ENCODE measurements at regions not wholly inside any gene's neighbourhood (a gene's known extent, or its start where the extent isn't known, plus 50 kb on each side); places are given as distances from the start of the nearest gene placed in this dataset.

DNA sequence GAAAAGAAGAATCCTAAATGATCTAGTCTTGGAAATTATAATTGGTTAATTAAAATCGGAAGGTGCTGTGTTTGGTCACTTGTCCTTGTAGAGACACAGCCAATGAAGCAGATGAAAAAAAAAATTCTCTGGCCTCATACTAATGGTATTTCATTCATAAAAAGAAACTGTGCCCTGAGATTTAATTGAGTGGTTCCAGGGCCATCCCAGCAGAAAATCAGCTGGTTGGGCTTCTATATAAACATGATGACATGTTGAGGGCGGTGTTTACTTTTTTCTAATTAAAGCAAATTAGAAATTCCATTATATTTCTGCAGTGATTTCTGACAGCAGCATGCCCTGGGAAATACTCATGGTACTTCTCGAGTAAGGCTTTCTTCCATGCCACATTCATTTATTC is 191.9 kb upstream of the KCNJ16 start:
- no peak for DNase-seq (ENCODE audit: low read depth, low spot score)

DNA sequence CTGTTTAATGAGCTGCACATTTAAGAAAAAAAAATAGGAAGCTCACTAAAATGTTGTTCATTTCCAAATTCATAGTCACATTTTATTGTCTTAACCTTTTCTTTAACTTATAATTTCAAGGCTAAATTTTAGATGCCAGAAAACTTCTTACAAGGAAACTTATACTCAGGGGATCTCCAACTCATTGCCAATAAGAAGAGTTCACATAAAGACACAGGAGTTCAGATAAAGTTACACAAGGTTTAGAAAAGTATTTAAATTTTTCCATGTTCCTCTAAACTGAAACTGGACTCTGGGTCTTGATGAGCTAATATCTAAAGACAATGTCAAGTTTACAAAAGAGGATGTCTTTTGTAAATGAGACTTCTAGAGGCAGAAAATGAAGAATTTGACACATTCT is 190.7 kb upstream of the KCNJ16 start:
- no peak for DNase-seq (ENCODE audit: low read depth, low spot score)

- DNase-seq (ENCODE audit: low read depth, low spot score), result no peak
These were observed 190.2 kb upstream of the KCNJ16 start for GRCh38 chr17:69884846-69885245.

- DNase-seq (ENCODE audit: low read depth, low spot score), result no peak
These were observed 176.4 kb upstream of the KCNJ16 start for GRCh38 chr17:69898601-69899000.

DNA sequence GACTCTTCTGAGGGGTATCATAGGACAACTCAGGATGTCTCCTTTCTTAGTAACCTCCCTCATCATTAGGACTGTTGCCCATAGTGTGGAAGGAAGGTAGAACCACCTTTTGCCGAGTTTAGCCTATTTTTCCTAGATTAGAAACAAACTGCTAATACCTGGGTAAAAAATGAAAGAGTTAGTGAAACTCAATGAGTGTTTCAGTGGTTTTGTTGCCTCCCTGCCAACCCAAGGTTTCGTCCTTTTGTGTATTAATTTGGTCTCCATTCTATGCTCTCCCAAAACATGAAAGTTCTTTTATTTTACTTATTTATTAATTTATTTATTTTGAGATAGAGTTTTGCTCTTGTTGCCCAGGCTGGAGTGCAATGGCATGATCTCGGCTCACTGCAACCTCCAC is 174.9 kb upstream of the KCNJ16 start:
- DNase-seq (ENCODE audit: low read depth, low spot score), result no peak

DNA sequence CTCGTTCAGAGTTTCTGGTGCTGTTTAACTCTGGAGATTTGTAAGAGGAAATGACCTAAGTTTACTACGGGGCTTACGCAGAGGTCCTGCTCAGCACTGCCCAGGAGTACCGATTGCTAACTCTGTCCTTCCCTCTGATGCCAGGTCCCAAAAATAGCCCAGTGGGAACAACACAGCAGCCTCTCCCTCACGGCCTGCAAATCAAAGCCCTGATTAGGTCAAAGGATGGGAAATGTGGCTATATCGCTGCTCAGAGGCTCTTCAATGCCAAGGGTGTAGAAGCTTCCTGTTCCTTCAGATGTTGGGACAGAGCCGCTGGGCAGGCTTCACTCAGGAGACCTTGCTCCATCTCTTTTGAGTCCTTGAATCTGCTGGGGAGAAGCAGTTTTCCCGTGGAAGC is 174.2 kb upstream of the KCNJ16 start:
- DNase-seq (ENCODE audit: low read depth, low spot score), result no peak

DNA sequence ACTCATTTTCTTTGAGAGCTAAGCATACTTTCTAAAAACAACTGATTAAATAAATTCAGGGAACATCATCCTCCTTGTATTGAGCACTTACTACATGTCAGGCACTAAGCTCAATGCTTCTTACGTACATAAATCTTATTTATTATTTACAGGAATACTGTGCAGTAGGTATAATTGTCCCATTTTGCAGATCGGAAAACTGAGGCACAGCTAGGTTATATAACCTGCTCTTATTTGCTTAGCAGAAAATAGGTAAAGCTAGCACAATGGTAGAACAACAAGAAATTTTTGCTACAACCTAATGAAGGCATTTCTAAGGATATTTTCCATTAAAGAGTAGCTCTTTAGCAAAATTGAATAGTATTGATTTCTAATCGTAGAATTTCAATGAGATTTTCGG is 168.7 kb upstream of the KCNJ16 start:
- no peak for DNase-seq (ENCODE audit: low read depth, low spot score)

- DNase-seq (ENCODE audit: low read depth, low spot score), result no peak
These were observed 167.7 kb upstream of the KCNJ16 start for GRCh38 chr17:69907132-69907847.

- DNase-seq (ENCODE audit: low read depth, low spot score), result no peak
These were observed 166.2 kb upstream of the KCNJ16 start for GRCh38 chr17:69908626-69909368.

DNA sequence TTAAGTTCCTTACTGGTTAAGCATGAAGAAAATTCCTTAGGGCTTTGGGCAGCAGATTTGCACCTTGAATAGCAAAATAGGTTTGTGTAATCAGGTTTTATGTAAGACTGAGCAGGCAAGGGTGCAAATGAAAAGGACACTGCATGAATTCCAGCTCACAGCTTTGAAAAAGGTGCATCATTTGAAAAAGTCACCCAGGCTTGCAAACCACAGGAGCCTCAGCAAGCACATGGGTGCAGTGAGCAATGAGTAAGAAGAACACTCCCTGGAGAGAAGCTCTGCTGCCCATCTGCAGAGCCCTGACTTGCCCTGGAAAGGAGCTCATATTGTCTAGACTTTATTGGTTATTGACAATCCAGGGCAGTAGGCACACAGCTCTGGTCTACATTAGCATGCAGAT is 165.6 kb upstream of the KCNJ16 start:
- no peak for DNase-seq (ENCODE audit: low read depth, low spot score)

- no peak for DNase-seq (ENCODE audit: low read depth, low spot score)
These were observed 162.2 kb upstream of the KCNJ16 start for GRCh38 chr17:69912805-69913204.

GRCh38 chr17:69913216-69913615 is 161.8 kb upstream of the KCNJ16 start:
- no peak for DNase-seq (ENCODE audit: low read depth, low spot score)

- no peak for DNase-seq (ENCODE audit: low read depth, low spot score)
These were observed 161.4 kb upstream of the KCNJ16 start for GRCh38 chr17:69913616-69914015.

DNA sequence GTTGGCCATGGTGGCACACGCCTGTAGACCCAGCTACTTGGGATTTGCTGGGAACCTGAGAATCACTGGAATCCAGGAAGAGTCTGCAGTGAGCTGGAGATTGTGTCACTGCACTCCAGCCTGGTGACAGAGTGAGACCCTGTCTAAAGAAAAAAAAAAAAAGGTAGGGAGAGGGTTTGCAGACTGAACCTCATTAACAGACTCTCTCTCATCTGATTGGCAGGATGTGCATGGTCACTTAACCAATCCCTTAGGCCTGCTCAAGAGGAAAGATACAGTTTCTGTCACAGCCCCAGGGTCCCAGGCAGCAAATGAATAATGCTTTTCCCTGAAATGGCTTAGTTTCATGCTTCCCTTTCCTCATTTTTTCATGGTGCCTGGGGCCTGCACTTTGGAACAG is 160.5 kb upstream of the KCNJ16 start:
- DNase-seq (ENCODE audit: low read depth, low spot score), result no peak

DNA sequence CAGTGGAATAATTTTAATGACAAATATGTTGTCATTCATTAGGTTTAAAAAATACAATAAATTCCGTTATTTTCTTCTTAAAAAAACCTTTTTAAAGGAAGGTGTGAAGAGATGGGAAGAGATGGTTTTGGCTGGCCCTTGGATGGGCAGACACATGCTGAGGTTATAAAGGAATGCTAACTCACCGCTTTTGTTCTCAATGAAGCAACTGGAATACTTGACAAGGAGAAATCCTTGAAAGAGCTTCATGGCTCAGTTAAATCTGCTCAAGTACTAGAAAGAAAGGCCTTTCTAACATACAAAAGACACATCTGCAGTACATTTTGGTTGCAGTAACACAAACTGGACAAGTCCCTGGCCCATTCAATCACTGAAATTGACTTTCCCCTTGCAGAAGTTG is 158.3 kb upstream of the KCNJ16 start:
- no peak for DNase-seq (ENCODE audit: low read depth, low spot score)

DNA sequence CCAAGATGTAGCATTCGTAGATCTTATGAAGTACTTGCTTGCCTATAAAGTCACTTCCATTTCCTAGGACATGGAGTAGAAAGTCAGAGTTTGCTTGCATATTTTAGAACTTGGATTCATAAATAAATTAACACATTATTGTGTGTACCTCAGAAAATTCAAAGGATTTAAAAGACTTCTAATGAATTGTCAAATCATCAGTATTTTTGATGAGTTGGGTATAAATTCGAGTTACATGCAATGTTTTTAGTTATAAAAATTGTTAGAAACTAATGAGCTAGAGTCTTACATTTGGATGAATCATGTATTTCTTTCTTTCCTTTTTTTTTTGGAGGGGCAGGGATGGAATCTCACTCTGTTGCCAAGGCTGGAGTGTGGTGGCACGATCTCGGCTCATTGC is 156.9 kb upstream of the KCNJ16 start:
- DNase-seq (ENCODE audit: low read depth, low spot score), result no peak

DNA sequence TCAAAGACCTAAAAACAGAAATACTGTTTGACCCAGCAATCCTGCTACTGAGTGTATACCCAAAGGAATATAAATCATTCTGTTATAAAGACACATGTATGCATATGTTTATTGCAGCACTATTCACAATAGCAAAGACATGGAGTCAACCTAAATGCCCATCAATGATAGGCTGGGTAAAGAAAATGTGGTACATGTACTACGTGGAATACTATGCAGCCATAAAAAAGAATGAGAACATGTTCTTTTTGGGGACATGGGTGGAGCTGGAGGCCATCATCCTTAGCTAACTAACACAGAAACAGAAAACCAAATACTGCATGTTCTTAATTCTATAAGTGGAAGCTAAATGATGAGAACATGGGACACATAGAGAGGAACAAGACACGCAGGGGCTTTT is 155.2 kb upstream of the KCNJ16 start:
- no peak for DNase-seq (ENCODE audit: low read depth, low spot score)

- no peak for DNase-seq (ENCODE audit: low read depth, low spot score)
These were observed 154.0 kb upstream of the KCNJ16 start for GRCh38 chr17:69921046-69921445.

GRCh38 chr17:69928611-69929010 is 146.4 kb upstream of the KCNJ16 start:
- DNase-seq (ENCODE audit: low read depth, low spot score), result no peak

DNA sequence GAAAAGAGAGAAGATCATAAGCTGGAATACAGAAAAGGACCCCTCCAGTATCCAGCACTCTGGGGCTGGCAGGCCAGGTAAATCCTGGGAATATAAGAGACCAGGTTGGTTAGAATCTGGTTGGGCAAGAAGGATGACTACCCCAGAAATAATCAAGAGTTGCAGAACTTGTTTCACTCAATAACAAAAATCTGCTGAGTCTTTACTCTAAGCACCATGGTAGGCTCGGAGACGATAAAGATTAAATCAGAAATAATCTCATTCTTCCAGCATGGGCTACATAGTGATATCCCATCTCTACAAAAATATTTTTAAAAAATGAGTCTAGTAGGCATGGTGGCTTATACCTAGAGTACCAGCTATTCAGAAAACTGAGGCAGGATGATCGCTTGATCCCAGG is 138.0 kb upstream of the KCNJ16 start:
- no peak for DNase-seq (ENCODE audit: low read depth, low spot score)

- no peak for DNase-seq (ENCODE audit: low read depth, low spot score)
These were observed 132.0 kb upstream of the KCNJ16 start for GRCh38 chr17:69943058-69943457.

DNA sequence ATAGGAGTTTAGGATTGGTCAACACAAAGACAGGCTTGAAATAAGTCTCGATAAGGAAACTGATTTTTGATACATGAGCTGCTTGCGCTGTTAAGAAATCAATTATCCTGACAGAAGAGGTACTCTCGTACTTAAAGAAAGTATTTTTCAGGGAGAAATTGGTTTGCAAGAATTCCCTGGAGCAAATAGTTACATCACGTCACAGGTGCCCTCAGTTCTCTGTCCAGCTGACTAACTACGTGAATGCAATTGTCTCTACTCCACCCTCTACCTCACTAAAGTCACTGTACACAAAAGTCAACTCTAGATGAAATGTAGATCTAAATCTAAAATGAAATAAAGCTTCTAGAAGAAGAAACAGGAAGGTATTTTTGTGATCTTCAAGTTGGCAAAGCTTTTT is 130.6 kb upstream of the KCNJ16 start:
- DNase-seq (ENCODE audit: low read depth, low spot score), result no peak

GRCh38 chr17:69945698-69946185 is 129.3 kb upstream of the KCNJ16 start:
- no peak for DNase-seq (ENCODE audit: low read depth, low spot score)
